Esophagus squamous epithelium (tissue), 4 donors: ENCODE measurements at regions not wholly inside any gene's neighbourhood (a gene's known extent, or its start where the extent isn't known, plus 50 kb on each side); places are given as distances from the start of the nearest gene placed in this dataset.

Experiments used
- CTCF ChIP-seq, 6 experiments: fragments of 450-650 bp in 4 of 6; fragments of 200-600 bp in 2 of 6; sonication (generic) in 2 of 6; IDR thresholded peaks; one replicate each; pipeline ENCODE4 v1.5.1; 2016 to 2019; ENCODE audit warnings: antibody characterized with exemption in 6 of 6, mild to moderate bottlenecking in 4 of 6, moderate library complexity in 4 of 6
- POLR2A ChIP-seq, 4 donors: fragments of 450-650 bp; IDR thresholded peaks; one replicate each; pipeline ENCODE4 v1.6.1; 2017; ENCODE audit warnings: antibody characterized with exemption in 4 of 4, mild to moderate bottlenecking in 4 of 4, moderate library complexity in 3 of 4

DNA sequence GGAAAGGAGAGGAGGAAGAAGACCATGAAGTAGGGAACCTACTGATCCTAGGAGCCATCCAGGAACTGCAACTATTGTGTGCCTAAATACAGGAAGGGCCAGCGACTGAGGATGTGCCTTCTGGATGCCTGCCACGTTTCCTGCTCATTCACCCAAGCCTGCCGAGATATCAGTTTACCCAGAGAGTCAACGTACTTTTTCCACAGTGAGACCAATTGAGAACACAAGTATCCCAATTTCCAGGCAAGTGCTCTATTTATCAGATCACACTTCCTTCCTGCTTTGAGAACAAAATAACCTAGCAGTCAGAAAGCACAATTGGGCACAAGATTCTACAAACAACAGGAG lies 122.4 kb downstream of the AKAP11 start:
- TF ChIP-seq CTCF (IDR thresholded peaks at IDR 0.05) = no peak
- TF ChIP-seq POLR2A (IDR thresholded peaks at IDR 0.05) = no peak
